ENCODE measurements at regions not wholly inside any gene's neighbourhood (a gene's known extent, or its start where the extent isn't known, plus 50 kb on each side); places are given as distances from the start of the nearest gene placed in this dataset.

GRCh38 chr9:91045041-91045440, 243.4 kb downstream of the SYK start:
- H3K9me3 ChIP-seq: no peaks in the 10 kb centered on the region
- TF ChIP-seq CTCF (IDR thresholded peaks at IDR 0.05) (no peak), EP300 (IDR thresholded peaks at IDR 0.05) (no peak), POLR2A (IDR thresholded peaks at IDR 0.05) (no peak)
- 53 to 58% (median 53%) methylated on average over 2 of the region's 2 CpGs for WGBS, 3 donors
- no peaks in the 10 kb centered on the region for H3K27me3 ChIP-seq
- no peak overlapping the region for H3K27ac ChIP-seq
- H3K4me3 ChIP-seq: no peak overlapping the region
- intact Hi-C loops (cut with DNase I): loop anchor here in 1 of 4 donors (10.0 kb wide), 1 partner anchor 140 kb away; no protein-coding TSS in a partner anchor
- H3K4me1 ChIP-seq (ENCODE audit: insufficient read depth): peaks cover 2% of the 10 kb centered on the region
- no peak for DNase-seq
- H3K36me3 ChIP-seq: no peaks in the 10 kb centered on the region

GRCh38 chr9:91047529-91047928, 245.9 kb downstream of the SYK start:
- Histone ChIP-seq H3K4me3 (no peak overlapping the region), H3K27ac (no peak overlapping the region), H3K9me3 (no peaks in the 10 kb centered on the region), H3K4me1 (ENCODE audit: insufficient read depth) (peaks cover 2% of the 10 kb centered on the region), H3K36me3 (no peaks in the 10 kb centered on the region), H3K27me3 (no peaks in the 10 kb centered on the region)
- 70 to 72% (median 71%) methylated on average over 5 of the region's 5 CpGs for WGBS, 3 donors
- intact Hi-C loops (cut with DNase I): loop anchor here in 1 of 4 donors (10.0 kb wide), 1 partner anchor 137 kb away; no protein-coding TSS in a partner anchor
- no peak for TF ChIP-seq CTCF (IDR thresholded peaks at IDR 0.05)
- TF ChIP-seq POLR2A (IDR thresholded peaks at IDR 0.05): no peak
- TF ChIP-seq EP300 (IDR thresholded peaks at IDR 0.05): no peak
- DNase-seq: no peak

GRCh38 chr9:91047993-91048607, 246.5 kb downstream of the SYK start:
- no peaks in the 10 kb centered on the region for H3K27me3 ChIP-seq
- WGBS, 3 donors: 82 to 85% (median 84%) methylated on average over 9 of the region's 9 CpGs
- TF ChIP-seq POLR2A (IDR thresholded peaks at IDR 0.05) (no peak), EP300 (IDR thresholded peaks at IDR 0.05) (no peak), CTCF (IDR thresholded peaks at IDR 0.05) (no peak)
- H3K36me3 ChIP-seq: no peaks in the 10 kb centered on the region
- intact Hi-C loops (cut with DNase I): loop anchor here in 1 of 4 donors (10.0 kb wide), 1 partner anchor 137 kb away; no protein-coding TSS in a partner anchor
- H3K4me1 ChIP-seq (ENCODE audit: insufficient read depth): no peaks in the 10 kb centered on the region
- DNase-seq: no peak
- no peak overlapping the region for H3K27ac ChIP-seq
- no peaks in the 10 kb centered on the region for H3K9me3 ChIP-seq
- H3K4me3 ChIP-seq: no peak overlapping the region

GRCh38 chr9:91048749-91049148, 247.1 kb downstream of the SYK start:
- H3K27me3 ChIP-seq: no peaks in the 10 kb centered on the region
- no peak for DNase-seq
- no peak overlapping the region for H3K4me3 ChIP-seq
- 66 to 69% (median 68%) methylated on average over 2 of the region's 2 CpGs for WGBS, 3 donors
- intact Hi-C loops (cut with DNase I): loop anchor here in 1 of 4 donors (10.0 kb wide), 1 partner anchor 136 kb away; no protein-coding TSS in a partner anchor
- no peaks in the 10 kb centered on the region for H3K9me3 ChIP-seq
- no peaks in the 10 kb centered on the region for H3K36me3 ChIP-seq
- TF ChIP-seq EP300 (IDR thresholded peaks at IDR 0.05): no peak
- no peak for TF ChIP-seq CTCF (IDR thresholded peaks at IDR 0.05)
- no peak for TF ChIP-seq POLR2A (IDR thresholded peaks at IDR 0.05)
- H3K4me1 ChIP-seq (ENCODE audit: insufficient read depth): no peaks in the 10 kb centered on the region
- H3K27ac ChIP-seq: no peak overlapping the region

All from ovary (tissue), 7 donors.